Stimulated activated CD4-positive, alpha-beta T cell treated with anti-CD3 and anti-CD28 coated beads, Interleukin-12 subunit alpha, Interleukin-12 subunit beta, amount 100 ng/mL, for 48 hours (primary cell): ENCODE measurements at regions not wholly inside any gene's neighbourhood (a gene's known extent, or its start where the extent isn't known, plus 50 kb on each side); places are given as distances from the start of the nearest gene placed in this dataset.
"Not testable (repeated sequence)": the region's sequence is repeated elsewhere in the genome, so short reads cannot be mapped to it uniquely, and the experiment has no call there.

Source experiments
- DNase-seq, 3 donors: peaks; one replicate each; pipeline ENCODE4 v3.0.0-alpha.2; 2020; ENCODE audit warnings: low read depth in 2 of 3, low spot score in 1 of 3

GRCh38 chr11:28836285-28837081 lies 728.3 kb downstream of the METTL15 start:
- DNase-seq, result no peak

GRCh38 chr11:28835790-28836189 lies 727.6 kb downstream of the METTL15 start:
- DNase-seq, result no peak

DNA sequence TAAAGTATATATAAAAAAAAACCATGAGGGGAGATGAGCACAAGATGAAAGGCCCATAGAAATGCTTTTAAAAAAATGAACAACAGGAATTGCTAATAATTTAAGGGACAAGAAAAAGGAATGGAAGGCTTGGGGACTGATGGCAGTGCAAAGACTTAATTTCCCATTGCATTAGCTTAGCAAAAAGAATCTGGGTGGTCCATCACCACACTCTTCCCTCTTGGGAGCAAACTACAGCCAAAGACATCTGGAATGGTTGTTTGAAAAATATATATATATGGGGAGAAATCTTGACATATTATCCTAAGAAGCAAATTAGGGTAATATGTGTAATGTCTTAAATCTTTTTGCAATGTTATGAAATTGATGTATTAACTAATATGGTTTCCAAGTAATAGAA lies 727.1 kb downstream of the METTL15 start:
- DNase-seq, result no peak

GRCh38 chr11:28834877-28835276 lies 726.7 kb downstream of the METTL15 start:
- DNase-seq, result no peak

DNA sequence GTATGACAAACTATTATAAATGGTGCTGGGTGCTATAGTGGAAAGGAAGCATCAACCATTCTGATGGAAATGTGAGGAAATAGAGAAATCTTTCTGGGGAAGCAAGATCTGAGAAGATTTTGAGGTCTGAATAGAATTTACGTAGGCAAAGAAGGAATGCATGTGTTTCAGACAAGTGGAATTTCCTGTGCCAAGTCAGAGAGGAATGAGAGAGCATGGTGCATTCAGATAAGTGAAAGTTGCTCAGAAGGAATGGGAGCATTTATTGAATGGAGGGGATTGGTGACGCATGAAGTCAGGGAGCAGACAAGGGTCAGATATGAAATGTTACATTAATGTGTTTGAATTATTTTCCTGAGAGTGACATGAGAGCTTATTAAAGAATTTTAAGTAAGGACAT lies 725.5 kb downstream of the METTL15 start:
- no peak for DNase-seq

DNA sequence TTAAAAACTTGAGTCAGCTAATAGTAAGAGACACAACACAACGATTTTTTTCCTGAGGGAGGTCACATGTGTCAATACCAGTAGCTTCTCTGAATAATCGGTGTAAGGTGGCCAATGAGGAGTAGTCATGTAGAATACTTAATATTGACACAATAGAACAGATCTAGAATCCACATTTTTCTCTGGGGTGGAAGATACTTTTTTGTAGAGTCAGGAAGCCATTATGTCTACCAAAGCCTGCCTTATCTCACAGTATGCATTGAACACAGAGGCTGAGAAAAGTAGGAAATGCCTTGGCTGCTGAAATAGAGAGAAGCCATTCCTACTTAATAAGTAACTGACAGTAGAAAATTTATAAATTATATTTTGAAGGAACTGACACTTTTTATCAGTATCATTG lies 725.0 kb downstream of the METTL15 start:
- no peak for DNase-seq

DNA sequence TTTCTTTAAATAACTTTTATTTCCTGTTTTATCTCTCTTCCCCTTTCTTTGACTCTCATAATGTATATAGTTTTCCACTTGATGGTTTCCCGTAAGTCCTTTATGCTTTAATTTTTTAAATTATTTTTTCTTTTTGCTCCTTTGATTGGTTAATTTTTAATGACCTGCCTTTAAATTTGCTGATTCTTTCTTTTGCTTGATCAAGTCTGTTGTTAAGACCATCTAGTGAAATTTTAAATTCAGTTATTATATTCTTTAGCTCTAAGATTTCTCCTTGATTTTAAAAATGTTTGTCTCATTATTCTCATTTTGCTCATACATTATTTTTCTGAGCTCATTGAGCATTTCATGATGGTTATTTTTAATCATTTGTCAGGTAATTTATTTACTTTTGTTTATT lies 718.6 kb downstream of the METTL15 start:
- DNase-seq, result no peak

- no peak for DNase-seq
Observed at GRCh38 chr11:28822576-28822975, 714.4 kb downstream of the METTL15 start.

DNA sequence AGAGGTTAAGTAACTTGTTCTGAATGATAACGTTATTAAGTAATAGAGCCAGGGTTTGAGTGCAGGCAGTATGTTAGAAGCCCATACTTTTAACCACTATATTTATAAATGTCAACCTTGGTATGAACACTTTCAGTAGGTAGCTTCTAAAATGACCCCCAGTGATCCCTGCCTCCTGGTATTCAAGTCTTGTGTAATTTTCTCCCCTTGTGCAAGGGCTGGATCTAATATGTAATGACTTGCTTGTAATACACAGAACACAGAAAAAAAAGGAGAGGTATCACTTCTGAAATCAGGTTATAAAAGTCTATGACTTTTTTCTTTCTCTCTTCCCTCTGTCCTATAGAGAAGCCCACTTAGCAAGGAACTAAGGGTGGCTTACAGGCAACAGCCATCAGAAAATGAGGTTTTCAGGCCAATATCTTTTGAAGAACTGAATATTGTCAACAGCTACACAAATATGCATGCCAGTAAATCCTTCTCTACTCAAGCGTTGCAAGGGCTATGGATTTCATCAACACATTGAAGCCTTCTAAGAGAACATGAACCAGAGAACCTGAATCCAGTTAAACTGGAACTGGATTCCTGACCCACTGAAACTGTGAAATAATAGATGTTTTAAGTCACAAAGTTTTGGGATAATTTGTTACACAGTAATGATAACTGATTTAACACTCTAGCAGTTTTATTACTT lies 712.3 kb downstream of the METTL15 start:
- DNase-seq, result no peak

- DNase-seq, result no peak
Observed at GRCh38 chr11:28819741-28820140, 711.6 kb downstream of the METTL15 start.

DNA sequence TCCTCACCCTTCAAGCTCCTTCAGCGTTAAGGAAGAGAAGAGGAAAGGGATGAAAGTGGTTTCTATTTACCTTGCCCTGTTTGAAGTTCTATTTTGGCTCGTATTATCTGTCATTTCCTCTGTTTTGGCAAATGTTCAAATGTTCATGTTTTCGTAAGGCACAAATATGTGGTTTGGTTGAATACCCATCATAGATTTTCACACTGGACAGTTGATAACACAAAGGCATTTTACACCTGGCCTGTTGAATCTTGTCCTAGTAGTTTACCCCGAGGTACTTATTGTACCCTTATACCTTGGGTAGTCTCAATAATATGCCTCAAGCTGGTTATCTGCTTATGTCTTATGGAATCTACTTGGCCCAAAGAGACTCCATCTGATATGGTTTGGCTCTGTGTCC lies 706.9 kb downstream of the METTL15 start:
- DNase-seq, result no peak

DNA sequence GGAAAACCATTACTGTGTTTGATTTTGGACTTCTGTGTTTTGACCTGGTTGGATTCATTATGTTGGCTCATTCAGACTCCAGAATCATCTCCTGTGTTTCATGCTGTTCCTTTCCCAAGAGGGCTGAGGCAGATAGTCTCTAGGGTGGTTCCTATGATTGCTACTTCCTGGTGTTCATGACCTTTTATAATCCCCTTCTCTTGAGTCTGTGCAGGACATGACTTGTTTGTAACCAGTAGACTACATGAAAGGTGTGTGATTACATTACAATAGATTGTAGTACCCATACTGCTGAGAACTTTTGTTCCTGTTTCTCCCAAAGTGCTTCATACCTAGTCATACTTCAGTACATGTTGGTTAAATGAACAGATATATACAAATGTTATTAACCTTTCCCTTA lies 700.6 kb downstream of the METTL15 start:
- DNase-seq, result no peak

DNA sequence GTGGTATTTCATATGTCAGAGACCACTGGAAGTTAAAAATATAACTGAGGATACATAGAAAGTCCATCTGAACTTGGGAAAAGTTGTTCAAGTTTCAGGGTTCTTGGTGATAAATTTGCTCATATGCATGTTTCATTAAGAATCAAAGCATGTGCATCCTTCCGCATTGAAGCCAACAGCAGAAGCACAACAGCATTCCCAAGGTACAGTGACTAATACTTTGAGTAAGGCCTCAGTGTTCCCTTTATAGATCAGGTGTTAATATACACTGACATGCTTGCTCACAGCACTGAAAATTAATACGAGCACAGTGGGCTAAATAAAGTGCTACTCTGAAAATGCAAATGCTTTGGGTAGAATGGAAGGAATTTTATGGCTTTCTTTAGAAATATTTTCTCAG lies 691.1 kb downstream of the METTL15 start:
- DNase-seq, result no peak

- DNase-seq, result no peak
Observed at GRCh38 chr11:28798286-28798685, 690.1 kb downstream of the METTL15 start.

GRCh38 chr11:28797536-28797935 lies 689.3 kb downstream of the METTL15 start:
- no peak for DNase-seq

GRCh38 chr11:28794405-28794804 lies 686.2 kb downstream of the METTL15 start:
- DNase-seq, result no peak

- DNase-seq, result no peak
Observed at GRCh38 chr11:28793282-28793738, 685.1 kb downstream of the METTL15 start.

- DNase-seq, result no peak
Observed at GRCh38 chr11:28792856-28793255, 684.7 kb downstream of the METTL15 start.

GRCh38 chr11:28787897-28788296 lies 679.7 kb downstream of the METTL15 start:
- not testable (repeated sequence) for DNase-seq

DNA sequence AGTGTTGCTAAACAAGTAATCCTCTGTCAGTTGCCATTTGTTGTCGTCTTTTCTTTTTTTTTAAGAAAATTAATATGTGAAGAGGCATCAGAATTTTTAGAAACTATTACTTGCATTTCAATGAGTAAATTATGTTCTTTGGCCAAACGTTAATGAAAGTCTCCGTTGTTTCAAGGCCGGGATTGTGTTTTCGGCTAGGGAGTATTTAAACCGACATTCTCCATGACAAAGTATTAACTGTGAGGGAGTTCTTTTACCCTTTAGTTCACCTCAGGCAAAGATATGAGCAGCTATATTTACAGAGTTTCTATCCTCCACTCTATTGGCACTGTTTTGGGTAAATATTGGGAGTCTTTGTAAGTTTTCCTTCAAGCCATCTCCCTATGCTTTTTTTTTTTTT lies 668.9 kb downstream of the METTL15 start:
- DNase-seq, result no peak

DNA sequence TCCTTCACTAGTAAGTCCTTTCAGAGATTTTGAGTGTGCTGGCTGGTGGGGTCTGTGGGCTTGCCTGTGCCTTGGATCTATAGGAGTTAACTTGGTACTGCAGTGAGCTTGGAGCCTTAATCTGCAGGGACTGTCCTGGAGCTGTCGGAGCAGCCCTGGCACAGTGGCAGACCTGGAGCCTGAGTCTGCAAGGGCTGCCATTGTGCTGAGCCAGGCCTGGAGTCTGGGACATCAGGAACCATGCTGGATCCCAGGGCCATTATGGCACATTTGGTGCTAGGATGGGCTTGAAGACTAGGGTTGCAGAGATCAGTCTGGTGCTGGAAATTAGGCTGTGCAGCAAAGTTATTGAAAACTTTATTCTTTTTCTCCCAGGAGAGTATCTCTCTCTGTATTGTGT lies 665.4 kb downstream of the METTL15 start:
- DNase-seq, result no peak

DNA sequence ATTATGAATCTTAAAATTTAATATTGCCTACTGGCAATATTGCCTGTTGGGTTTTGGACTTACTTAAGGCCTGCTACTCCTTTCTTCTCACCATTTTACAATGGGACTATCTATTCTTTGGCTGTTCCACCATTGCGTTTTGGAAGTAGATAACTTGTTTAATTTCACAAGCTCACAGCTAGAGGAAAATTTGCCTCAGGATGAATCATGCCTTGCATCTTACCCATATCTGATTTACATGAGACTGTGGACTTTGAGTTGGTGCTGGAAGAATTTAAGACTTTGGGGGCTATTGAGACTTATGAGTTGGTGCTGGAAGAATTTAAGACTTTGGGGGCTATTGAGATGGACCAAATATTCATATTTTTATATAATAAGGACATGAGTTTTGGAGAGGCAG lies 662.6 kb downstream of the METTL15 start:
- no peak for DNase-seq

DNA sequence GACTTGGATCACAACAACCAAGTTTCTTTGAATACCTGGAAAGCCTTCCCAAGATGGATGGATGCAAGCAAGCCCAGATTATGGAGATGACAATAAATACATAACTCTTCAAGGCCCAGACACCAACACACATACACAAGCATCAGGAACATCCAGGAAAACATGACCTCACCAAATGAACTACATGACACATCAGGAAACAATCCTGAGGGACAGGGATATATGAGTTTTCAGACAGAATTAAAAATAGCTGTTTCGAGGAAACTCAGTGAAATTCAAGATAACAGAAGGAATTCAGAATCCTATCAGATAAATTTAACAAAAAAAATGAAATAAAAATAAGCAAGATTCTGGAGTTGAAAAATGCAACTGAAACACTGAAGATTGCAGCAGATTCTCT lies 659.4 kb downstream of the METTL15 start:
- no peak for DNase-seq
